ENCODE measurements at regions not wholly inside any gene's neighbourhood (a gene's known extent, or its start where the extent isn't known, plus 50 kb on each side); places are given as distances from the start of the nearest gene placed in this dataset.

DNA sequence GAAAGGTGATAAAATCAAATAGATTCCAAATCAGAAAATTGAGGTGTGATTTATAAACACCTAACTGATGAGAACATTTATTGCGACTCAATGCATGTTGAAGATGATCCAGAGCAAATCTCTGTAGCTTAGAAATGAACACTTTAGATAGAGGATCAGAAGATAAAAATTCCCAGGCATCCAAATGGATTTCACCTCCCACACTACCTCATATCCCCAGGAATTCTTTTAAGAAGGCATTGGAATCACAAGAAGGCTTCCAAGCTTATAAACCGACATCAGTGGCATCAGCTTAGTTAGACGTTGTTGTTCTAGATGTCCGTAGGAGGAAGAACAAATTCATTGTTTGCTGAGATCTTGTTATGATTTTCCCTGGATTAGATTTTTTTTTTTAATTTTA, 154.4 kb downstream of the EBLN2 start:
- Histone ChIP-seq H3K27ac (no peak overlapping the region), H3K4me3 (no peak overlapping the region), H3K36me3 (no peaks in the 10 kb centered on the region), H3K9me3 (no peaks in the 10 kb centered on the region), H3K4me1 (no peaks in the 10 kb centered on the region), H3K27me3 (no peaks in the 10 kb centered on the region)
- TF ChIP-seq, protein P1, sequence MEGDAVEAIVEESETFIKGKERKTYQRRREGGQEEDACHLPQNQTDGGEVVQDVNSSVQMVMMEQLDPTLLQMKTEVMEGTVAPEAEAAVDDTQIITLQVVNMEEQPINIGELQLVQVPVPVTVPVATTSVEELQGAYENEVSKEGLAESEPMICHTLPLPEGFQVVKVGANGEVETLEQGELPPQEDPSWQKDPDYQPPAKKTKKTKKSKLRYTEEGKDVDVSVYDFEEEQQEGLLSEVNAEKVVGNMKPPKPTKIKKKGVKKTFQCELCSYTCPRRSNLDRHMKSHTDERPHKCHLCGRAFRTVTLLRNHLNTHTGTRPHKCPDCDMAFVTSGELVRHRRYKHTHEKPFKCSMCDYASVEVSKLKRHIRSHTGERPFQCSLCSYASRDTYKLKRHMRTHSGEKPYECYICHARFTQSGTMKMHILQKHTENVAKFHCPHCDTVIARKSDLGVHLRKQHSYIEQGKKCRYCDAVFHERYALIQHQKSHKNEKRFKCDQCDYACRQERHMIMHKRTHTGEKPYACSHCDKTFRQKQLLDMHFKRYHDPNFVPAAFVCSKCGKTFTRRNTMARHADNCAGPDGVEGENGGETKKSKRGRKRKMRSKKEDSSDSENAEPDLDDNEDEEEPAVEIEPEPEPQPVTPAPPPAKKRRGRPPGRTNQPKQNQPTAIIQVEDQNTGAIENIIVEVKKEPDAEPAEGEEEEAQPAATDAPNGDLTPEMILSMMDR (IDR thresholded peaks at IDR 0.05), result no peak
- no peak for TF ChIP-seq POLR2A (IDR thresholded peaks at IDR 0.05)
- intact Hi-C loops (cut with DNase I), result no loop called here
- no peak for DNase-seq
- WGBS, 2 donors, result 74 to 77% methylated on average over 4 of the region's 4 CpGs

GRCh38 chr3:73216310-73216709, 154.9 kb downstream of the EBLN2 start:
- WGBS, 2 donors, result 67 to 71% methylated on average over 1 of the region's 1 CpG
- intact Hi-C loops (cut with DNase I), result no loop called here
- no peaks in the 10 kb centered on the region for H3K4me1 ChIP-seq
- no peaks in the 10 kb centered on the region for H3K9me3 ChIP-seq
- no peak overlapping the region for H3K4me3 ChIP-seq
- no peaks in the 10 kb centered on the region for H3K27me3 ChIP-seq
- DNase-seq, result no peak
- no peak overlapping the region for H3K27ac ChIP-seq
- TF ChIP-seq POLR2A (IDR thresholded peaks at IDR 0.05), result no peak
- TF ChIP-seq, protein P1 (IDR thresholded peaks at IDR 0.05), result no peak
- H3K36me3 ChIP-seq, result no peaks in the 10 kb centered on the region

- TF ChIP-seq POLR2A (IDR thresholded peaks at IDR 0.05), result no peak
- TF ChIP-seq, protein P1 (IDR thresholded peaks at IDR 0.05), result no peak
- Histone ChIP-seq H3K36me3 (no peaks in the 10 kb centered on the region), H3K27ac (no peak overlapping the region), H3K27me3 (no peaks in the 10 kb centered on the region), H3K4me1 (no peaks in the 10 kb centered on the region), H3K9me3 (no peaks in the 10 kb centered on the region), H3K4me3 (no peak overlapping the region)
- no peak for DNase-seq
- intact Hi-C loops (cut with DNase I), result no loop called here
- 76 to 77% methylated on average over 4 of the region's 4 CpGs for WGBS, 2 donors
Measured at GRCh38 chr3:73222126-73222525, 160.7 kb downstream of the EBLN2 start.

DNA sequence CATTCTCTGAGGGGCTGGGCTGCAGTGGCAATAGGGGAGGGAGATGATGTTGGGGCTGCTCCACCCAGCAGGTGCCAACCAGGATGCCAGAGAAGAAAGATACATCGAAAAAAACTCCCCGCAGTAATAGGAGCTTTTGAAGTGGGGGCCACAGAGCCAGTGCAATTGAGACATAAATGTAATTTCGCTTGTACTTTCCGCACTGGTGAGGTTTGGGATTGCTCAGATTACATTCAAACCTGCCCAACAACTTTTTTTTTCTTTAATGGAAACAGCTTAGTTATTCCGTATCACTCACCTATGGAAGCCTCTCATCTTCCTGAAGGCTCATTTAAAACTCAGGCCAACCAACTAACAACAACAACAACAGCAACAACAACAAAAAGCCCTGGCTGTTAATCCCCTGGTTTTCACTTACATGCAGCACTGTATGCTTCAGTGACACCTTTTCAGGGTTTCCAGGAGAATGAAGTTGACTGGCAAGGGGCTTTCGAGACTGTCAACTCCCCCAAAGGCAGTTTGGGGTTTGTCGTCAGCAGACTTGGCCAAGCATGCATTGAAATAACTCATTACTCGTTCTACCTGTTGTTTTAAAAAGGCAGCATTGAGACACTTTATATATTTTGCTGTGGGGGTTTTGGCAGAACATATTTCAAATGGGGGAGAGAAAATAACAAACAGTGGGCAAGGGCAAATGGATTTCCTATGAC, 163.8 kb downstream of the EBLN2 start:
- no peak for DNase-seq
- Histone ChIP-seq H3K27ac (no peak overlapping the region), H3K9me3 (no peaks in the 10 kb centered on the region), H3K27me3 (no peaks in the 10 kb centered on the region), H3K4me1 (peaks cover 0 to 11% (median 0%) of the 10 kb centered on the region in 3 donors), H3K36me3 (no peaks in the 10 kb centered on the region), H3K4me3 (no peak overlapping the region)
- whole genome bisulfite sequencing, 2 donors, result 35 to 45% methylated on average over 8 of the region's 8 CpGs
- intact Hi-C loops (cut with DNase I), result no loop called here
- no peak for TF ChIP-seq POLR2A (IDR thresholded peaks at IDR 0.05)
- TF ChIP-seq, protein P1 (IDR thresholded peaks at IDR 0.05), result no peak

DNA sequence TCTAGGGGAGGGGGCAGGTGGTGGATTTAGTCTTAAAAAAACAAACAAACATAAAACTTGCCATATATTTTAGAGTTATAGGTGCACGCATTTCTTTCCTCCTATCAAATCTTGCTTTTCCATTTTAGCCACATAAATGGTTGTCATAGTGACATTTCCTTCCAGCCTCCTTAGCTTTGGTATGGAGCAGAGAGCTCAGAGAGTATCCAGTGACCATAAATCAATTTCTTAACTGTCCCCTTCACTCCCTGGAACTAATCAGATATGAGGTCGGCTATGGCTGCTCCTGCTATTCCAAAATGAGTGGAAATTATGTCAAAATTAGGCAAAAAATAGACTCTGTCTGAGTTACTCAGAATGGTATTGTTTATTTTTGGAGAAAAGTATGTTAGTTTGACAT, 164.5 kb downstream of the EBLN2 start:
- Histone ChIP-seq H3K4me3 (no peak overlapping the region), H3K36me3 (no peaks in the 10 kb centered on the region), H3K27me3 (no peaks in the 10 kb centered on the region), H3K27ac (no peak overlapping the region), H3K9me3 (no peaks in the 10 kb centered on the region), H3K4me1 (peaks cover 0 to 11% (median 0%) of the 10 kb centered on the region in 3 donors)
- TF ChIP-seq, protein P1 (IDR thresholded peaks at IDR 0.05), result no peak
- TF ChIP-seq POLR2A (IDR thresholded peaks at IDR 0.05), result no peak
- DNase-seq, result no peak
- intact Hi-C loops (cut with DNase I), result no loop called here
- WGBS, 2 donors, result 60 to 76% methylated on average over 2 of the region's 2 CpGs
